ENCODE measurements at regions not wholly inside any gene's neighbourhood (a gene's known extent, or its start where the extent isn't known, plus 50 kb on each side); places are given as distances from the start of the nearest gene placed in this dataset.
"Not testable (repeated sequence)": the region's sequence is repeated elsewhere in the genome, so short reads cannot be mapped to it uniquely, and the experiment has no call there.

DNA sequence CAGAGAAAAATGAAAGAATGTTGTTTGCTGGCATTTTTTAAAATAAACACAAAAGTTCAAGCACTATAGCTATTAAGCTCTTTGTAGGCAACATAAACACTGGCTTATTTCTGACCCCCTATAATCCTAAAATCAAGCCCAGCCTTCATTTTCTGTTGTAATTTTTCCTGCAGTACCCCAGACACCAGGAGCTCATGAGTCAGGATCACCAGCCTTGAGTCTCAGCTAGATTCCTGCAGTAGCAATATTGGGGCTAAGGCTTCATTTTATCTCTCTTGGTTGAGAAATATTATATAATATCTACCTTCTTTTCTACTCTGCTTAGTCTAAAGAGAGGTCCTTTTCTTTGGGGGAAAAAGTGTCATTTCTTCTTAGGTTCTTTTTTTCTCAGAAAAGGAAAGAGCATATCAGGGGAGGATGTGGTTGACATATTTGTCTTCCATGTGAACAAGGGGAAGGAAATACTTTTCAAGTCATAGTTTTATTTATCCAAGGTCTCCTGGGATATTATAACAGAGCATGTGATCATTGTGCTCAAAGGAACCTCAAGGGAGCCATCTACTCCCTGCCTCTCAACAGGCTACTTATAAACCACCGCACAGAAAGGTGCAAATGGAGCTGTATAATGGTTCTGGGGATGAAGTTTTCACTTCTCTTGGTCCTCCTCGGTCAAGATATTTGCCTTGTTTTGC, 678.3 kb upstream of the NR3C2 start:
- DNase-seq: no peak

DNA sequence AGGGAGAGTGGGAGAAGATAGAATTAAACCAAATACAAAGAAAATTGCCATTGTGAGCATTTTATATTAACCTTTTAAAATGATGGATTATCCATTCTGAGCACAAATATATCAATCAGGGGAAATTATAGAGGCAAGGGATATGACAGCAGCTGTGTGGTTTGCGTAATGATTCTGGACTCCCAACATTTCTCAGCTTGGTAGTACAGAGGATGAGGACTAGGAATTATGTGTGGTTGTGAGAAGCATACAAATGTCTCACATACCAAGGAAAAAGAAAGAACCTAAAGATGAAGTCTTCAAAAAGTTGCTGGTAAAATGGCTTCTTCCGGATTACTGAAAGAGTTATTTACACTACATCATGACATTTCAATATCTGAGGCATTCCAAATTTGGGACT, 674.6 kb upstream of the NR3C2 start:
- DNase-seq: no peak

DNA sequence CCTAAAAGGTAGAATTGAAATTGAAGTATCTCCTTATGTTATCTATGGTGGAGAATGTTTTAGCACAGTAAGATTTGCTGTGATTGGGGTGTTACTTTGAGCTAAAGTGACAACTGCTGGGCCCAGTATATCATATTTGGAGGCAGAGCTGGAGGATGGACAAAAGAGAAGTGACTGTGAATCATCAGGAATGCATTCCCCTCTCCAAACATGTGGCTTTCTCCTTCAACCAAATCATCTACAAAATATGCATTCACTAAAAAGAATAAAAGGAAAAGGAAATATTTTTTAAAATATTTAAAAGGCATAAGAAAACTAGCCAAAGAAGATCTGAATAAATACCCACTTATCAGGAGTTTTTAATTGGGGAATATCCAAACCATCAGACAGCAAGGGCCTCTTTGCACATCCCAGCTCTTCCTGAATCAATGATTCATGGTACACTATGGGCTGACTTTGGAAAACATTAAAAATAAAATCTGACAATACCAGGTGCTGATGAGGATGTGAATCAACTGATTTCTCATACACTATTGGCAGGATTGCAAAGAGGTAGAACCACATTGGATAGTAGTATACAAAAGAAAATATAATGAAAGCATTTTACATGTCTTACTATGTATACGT, 671.7 kb upstream of the NR3C2 start:
- no peak for DNase-seq

DNA sequence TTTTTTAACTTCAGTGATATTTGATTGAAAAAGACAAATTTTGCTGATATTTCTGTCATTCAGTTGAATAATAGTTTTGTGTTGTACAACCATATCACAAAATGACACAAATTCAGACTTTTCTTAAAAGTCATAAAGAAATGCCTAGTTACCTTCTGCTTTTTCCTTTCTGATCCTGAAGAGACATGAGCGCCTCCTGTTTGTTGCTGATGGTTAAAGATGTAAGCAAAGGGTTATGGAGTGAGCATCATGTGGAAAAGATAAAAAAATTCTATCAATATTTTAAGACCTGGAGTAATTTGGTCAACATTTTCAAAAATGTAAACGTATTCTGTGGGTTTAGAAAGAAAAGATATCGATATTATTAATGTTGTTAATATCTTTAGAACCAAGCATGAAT, 669.9 kb upstream of the NR3C2 start:
- DNase-seq: no peak

DNA sequence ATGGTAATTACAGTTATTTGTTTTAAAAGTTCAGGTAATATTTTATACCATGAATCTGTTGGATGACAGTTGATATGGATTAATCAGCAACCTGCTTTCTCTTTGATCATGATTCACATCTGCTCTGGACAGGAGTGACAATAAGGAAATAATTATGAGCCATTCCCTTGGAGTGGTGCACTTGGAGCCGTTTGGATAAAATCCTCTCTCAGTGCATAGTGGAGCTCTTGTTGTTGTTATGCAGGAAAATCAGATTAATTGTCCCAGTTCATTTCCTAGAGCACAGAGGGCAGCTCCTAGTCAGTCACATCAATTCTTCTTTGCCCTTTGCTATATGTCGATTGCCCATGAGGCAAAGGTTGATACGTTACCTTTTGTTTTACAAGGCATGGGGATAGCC, 668.3 kb upstream of the NR3C2 start:
- DNase-seq: no peak

DNA sequence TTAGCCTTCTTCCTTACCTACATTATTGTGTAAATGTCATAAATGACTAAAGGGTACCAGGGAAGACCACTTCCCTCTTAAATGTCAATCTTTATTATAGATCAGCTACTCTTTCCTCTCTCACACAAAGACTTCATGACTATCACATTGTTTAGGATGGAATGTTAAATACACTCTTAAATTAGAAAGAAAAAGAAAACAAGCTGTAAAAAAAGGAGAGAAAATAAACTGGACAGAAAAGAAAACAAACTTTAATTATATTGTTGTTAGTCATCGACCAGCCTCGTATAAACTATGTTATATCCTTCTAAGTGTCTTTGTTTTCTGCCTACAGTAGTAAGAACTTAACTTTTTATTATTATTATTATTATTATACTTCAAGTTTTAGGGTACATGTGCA, 666.4 kb upstream of the NR3C2 start:
- DNase-seq: no peak

DNA sequence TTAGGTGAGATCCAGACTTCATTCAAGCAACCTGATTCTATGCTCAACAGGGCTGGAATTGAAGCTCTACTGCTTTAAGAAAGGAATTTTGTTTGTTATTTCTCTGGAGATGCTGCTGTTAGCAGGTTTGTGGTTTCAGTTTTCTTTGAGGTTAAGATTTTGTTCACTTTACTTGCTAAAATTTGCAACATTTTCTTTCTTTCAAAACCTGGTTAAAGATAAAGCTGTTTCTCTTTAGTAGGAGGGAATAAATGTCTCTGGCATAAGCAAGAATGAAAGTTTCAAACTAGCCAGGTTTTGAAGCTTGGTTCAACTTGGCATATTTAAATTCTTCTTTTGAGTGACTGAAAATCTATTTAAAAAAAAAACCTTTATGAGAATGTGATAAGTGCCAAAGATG, 660.6 kb upstream of the NR3C2 start:
- no peak for DNase-seq

DNA sequence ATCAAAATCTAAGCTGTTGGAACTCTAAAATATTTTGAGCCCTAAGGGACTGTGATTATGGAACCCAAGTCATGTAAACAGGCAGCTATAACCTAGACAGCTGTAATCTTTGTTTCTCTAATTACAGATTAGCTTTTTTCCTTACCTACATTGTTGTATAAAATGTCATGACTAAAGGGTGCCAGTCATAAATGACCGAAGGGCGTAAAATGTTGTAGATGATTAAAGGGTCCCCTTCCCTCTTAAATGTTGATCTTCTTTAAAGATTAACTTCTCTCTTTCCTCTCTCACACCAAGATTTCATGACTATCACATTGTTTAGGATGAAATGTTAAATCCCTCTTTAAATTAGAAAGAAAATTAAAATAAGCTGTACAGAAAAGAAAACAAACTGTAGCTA, 659.4 kb upstream of the NR3C2 start:
- DNase-seq: no peak

DNA sequence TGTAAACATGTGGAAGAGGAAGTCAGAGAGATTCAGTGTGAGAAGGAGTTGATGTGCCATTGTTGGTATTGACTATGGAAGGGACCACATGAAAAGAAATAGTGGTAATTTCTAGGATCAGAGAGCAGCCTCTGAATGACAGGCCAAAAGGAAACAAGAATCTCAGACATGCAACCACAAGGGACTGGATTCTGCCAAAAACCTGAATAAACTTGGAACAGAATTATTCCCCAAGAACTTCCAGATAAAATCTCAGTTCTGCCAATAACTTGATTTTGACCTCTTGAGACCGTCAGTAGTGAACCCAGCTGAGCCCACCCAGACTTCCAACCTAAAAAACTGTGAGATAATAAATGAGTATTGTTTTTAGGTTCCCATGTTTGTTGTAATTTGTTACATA, 653.6 kb upstream of the NR3C2 start:
- no peak for DNase-seq

DNA sequence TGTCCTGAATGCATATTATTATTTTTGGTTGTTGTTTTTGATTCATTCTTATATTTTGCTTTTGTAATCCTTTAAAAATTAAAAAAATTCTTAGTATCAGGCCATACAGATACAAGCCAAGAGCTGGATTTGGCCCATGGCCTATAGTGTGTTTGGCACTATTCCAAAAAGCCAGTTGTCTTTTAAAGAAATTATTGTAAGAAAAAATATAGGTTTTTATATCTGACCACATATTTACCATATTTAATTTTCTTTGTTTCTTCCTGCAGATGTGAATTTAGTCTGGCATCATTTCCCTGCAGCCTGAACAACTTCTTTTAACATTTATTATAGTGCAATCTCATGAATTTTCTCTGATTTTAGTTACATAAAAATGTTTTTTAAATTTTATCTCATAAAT, 652.8 kb upstream of the NR3C2 start:
- no peak for DNase-seq

DNA sequence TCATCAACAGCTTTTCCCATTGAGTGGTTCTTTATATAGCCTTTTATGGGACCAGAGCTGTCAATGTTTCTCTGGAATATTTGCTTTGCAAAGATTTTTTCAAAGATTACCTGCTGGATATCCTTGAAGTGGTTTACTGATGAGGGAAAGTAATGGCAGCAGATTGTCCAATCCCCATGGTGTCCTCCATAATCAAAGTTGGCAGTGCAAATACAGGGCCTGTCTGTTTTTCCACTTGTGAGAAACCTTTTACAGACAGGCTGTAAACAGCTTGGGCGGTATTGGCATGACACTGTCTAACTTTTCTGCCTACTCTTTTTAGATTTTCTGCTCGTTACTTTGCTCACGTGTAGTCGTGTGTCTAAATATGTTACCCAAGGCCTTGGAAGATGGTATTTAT, 641.9 kb upstream of the NR3C2 start:
- no peak for DNase-seq

DNA sequence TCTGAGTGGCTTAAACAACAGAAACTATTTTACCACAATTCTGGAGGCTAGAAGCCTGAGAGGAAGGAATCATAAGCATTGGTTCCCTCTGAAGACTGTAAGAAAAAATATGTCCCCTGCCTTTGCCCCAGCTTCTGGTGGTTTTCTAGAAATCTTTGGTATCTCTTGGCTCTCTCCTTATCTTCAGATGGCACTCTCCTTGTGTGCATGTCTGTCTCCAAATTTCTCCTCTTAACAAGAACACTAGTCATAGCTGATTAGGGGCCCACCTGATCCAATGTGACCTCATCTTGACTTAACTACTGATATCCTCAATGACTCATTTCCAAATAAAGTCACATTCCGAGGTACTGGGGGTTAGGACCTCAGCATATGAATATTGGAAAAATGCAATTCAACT, 635.0 kb upstream of the NR3C2 start:
- DNase-seq: no peak

DNA sequence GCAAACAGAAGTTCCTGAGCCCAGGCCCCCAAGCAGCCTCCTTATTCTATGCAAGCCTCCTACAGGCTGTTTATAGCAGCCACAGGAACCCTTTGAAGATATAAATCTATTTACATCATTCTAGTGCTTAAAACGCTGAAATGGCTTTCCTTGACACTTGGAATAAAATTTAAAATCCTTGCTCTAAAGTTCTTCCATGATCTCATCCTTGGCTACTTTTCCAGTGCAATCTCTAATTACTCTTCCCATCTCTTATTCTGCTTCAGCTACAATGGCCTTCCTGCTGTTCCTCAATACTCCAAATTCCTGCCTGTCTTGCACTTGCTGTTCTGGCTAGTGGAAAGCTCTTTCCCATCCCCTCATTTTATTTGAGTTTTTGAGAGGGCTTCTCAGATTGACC, 634.2 kb upstream of the NR3C2 start:
- DNase-seq: no peak

DNA sequence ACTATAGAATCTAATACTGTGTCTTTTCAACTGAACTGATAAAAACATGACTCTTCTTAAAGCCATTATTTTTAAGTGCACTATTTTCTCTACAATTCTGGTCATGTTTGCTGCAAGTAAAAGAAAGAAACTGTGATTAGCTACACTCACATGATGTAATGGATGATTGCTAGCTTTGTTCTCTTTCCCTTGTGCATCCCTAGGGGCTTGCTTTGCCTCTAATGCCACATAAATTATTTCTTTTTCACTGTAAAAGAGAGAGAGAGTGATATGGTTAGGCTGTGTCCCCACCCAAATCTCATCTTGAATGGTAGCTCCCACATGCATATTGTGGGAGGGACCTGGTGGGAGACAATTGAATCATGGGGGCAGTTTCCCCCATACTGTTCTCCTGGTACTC, 630.2 kb upstream of the NR3C2 start:
- no peak for DNase-seq

DNA sequence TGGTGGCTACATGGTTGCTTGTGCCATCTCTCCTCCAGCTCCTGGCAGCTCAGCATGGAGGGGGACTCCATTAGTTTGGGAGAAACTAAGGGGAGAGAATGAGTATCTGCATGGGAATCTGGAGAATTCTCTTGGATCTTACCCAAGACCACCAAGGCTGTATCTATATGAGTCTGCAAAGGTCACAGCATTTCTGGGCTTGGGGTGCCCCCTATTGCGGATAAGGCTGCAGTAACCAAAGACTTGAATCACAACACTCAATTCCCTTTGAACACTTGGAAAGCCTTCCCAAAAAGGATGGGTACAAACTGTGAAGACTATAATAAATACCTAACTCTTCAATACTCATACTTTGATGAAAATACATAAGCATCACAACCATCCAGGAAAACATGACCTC, 623.5 kb upstream of the NR3C2 start:
- DNase-seq: no peak

DNA sequence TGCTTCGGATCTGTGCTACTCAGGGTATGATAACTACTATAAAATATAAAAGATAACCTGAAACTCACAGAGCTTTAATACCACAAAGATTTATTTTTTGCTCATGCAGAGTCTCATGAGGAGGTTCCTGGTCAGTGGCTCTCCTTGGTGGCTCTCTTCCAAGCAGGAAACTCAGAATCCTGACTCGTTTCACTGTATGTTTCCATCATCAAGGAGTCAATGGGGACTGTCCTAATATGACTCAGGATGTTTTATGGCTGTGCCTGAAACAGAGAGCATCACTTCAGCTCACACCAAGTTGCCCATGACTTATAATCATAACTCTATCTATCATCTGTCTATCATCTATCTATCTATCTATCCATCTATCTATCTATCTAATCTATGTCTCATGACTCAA, 620.8 kb upstream of the NR3C2 start:
- DNase-seq: no peak

DNA sequence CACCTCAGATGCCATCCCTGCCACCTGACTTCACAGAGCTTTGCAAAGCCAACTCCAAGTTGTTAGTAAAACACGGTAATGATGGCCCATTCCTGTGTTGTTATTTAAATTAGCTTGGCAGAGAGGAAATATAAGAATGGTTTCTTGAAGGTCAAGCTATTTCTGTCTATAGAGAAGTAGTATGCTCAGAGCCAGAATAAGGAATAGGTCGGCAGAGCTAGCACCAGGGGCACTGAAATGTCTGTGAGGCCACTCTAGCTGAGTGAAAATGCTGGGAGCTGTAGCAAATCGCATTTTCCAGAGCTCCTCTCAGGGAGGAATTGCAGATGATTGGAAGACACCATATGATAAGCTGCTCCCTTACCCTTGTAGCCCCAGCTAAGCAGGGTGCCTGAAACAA, 615.4 kb upstream of the NR3C2 start:
- no peak for DNase-seq

DNA sequence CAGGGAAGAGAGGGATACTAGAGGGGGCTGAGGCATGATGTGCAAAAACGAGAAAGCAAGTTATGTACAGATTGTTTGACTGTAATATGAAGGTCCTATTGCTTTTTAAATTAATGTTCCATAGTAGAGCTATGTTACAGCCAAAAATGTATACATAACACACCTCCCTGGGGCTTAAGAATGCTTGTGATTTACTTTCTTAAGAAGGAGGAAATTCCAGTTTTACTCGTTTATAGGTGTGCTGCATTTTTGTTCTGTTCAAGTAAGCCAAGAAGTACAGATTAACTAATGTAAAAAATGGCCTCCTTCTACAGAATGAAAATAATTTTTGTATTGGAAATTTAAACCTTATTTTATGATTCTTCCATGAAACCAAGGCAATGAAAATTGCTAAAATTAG, 614.4 kb upstream of the NR3C2 start:
- DNase-seq: no peak

DNA sequence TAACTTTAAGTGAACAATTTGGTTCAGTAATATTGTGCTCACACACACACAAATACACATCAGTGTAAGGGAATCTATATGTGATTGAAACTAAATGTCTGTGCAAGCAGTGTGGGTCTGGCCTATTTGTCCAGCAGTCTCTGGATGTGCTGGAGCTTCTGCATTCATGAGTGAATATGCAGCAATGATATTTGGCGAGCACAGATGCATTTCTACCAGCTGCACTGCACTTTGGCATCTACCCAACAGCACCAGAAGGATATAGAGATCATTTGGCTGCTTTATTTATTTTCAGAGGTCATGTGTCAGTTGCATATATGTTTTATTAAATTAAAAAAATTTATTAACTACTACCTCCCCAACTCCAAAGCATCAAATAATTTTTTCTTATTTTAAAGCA, 613.4 kb upstream of the NR3C2 start:
- no peak for DNase-seq

DNA sequence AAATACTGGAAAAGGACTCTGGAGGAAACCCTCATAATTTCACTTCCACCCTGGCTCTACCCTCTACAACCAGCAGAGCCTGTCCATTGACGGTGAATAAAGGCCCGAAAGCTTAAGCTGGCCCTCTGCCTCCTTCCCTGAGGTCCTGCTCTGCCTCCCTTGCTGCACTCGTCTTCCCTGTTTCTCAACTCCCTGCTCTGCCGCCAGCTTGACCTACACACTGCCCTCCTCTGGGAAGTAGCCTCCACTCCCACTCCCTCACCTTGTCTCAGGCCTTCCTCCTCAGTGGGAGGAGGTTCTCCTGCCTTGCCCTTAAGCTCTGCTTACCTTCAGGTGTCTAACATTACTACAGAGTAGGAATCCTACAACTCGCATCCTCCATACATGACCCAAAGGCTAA, 608.6 kb upstream of the NR3C2 start:
- no peak for DNase-seq

DNA sequence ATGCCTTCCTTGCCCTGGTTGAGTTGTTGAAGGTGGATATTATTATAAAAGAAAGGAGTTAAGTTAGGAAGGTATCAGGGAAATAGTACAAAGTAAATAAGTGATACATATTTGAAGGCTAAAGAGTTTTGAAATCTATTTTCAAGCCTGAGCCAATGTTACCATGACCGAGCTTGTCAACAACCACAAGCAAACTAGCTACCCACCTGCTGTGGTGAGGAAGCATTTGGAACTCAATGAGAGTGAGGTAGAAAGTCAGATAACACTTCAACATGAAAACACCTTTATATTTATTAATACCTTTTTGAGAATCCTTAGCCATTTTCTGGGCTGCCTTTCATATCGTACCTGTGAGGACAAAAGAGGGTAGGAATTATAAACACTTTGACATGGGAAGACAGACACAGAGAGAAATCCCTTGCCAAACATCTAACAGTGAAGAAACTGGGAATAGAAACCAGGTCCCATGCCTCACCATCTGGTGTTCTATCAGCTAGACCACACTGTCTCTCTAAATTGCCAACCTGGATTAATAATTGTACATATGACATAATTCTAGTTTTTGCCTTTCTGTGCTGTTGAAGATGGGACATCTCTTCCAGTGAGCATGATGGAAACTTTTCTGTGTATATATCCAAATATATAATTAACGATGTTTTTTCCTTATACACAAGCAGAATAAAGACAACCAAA, 606.4 kb upstream of the NR3C2 start:
- no peak for DNase-seq

DNA sequence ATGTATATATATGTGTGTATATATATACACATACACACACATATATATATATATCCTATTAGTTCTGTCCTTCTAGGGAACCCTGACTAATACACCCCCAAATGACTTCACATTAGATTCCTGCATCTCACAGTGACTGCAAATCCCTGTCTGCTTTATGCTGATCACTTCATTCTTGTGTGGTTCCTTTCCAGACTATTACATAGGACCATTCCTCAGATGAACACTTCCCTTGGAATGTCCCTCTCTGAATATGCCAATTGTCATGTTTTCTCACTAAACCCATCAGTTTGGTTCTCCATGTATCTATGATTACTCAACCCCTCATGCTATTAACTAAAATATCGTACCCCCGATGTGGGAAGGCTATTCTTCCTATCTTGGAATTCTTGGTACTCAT, 605.2 kb upstream of the NR3C2 start:
- no peak for DNase-seq

DNA sequence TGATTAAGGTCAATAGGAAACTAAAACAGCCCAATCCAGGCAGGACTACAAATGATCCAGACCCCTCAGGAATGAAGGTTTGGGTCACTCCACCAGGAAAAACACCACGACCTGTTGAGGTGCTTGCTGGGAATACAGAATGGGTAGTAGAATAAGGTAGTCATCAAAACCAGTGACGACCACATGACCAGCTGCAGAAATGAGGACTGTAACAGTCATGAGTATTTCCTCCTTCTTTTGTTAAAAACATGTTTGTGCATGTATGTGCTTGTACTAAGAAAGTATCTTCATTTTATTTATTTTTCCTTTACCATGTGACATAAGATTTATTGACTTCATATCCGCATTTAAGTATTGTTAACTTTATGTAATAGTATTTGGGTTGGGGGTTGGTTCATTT, 603.5 kb upstream of the NR3C2 start:
- no peak for DNase-seq

DNA sequence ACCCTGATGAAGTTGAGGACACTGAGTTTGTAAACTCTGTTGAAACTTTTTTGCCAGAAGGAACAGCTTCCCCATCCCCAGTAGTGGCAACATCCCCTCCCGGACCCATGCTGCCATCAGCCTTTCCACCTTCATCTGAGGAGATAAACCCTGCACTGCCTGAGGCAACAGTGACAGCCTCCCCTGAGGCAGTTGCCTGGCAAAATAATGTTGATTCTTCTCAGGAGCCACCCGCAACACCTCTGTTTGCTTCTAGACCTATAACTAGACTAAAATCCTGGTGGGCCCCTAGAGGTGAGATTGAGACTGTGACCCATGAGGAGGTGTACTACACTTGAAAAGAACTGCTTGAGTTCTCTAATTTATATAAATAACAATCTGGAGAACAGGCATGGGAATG, 597.6 kb upstream of the NR3C2 start:
- not testable (repeated sequence) for DNase-seq

DNA sequence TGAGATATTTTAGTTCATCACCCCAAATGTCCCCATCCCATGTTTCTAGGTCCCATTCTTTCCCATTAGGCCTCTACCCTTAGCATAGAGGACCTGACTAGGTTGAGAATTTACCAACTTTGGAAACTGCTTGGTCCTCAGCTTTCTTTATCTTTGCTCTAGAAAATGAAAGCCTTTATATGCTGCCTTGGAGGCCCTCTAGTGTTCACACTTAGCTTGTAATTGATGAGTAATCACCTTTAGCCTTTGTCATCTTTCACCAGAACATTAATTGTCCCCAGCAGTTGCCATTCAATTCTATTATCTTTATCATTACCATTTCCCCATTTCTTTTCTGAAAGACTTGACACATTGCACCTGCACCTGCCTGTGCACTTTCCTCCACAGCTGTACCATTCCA, 589.2 kb upstream of the NR3C2 start:
- DNase-seq: peak; percentile 1

Measured in MV-4-11 (cell line).